Mammary epithelial cell (primary cell): ENCODE measurements at regions not wholly inside any gene's neighbourhood (a gene's known extent, or its start where the extent isn't known, plus 50 kb on each side); places are given as distances from the start of the nearest gene placed in this dataset.

Source experiments
- EZH2 ChIP-seq: IDR thresholded peaks from 2 replicates; pipeline ENCODE4 v1.6.1; 2012; ENCODE audit warnings: low read length, inconsistent platforms, borderline replicate concordance
- TF ChIP-seq, protein P1 (sequence below), 2 donors: IDR thresholded peaks in 1 of 2; conservative IDR thresholded peaks in 1 of 2; 2 replicates each; pipeline ENCODE4 v1.5.1; 2011 to 2012; ENCODE audit warnings: inconsistent platforms in 2 of 2, low read length in 2 of 2, mild to moderate bottlenecking in 2 of 2, control low read depth in 1 of 2, low read depth in 1 of 2; ENCODE audit not compliant: insufficient read depth in 1 of 2; ENCODE audit errors: extremely low read depth in 1 of 2

DNA sequence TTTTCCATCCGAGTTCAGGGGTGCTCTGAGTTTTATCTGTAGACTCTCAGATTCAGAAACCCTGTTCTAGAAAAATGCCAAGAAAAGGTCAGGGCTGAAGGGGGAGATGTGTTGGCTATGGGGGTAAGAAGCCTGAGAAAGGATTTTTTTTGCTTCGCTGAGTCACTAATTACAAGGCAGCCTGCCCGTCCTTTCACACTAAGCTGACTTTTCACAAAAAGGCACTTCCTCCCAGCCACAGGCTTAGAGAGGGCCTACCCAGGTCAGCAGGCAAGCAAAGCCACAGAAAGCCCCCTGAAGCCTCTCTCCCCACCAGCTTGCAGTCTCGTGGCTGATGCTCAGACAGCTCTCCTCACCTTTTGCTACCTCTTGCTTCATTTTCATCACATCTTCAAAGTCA is 192.6 kb upstream of the PRICKLE2 start:
- TF ChIP-seq, protein P1, sequence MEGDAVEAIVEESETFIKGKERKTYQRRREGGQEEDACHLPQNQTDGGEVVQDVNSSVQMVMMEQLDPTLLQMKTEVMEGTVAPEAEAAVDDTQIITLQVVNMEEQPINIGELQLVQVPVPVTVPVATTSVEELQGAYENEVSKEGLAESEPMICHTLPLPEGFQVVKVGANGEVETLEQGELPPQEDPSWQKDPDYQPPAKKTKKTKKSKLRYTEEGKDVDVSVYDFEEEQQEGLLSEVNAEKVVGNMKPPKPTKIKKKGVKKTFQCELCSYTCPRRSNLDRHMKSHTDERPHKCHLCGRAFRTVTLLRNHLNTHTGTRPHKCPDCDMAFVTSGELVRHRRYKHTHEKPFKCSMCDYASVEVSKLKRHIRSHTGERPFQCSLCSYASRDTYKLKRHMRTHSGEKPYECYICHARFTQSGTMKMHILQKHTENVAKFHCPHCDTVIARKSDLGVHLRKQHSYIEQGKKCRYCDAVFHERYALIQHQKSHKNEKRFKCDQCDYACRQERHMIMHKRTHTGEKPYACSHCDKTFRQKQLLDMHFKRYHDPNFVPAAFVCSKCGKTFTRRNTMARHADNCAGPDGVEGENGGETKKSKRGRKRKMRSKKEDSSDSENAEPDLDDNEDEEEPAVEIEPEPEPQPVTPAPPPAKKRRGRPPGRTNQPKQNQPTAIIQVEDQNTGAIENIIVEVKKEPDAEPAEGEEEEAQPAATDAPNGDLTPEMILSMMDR (conservative IDR thresholded peaks at IDR 0.05 in 1 of 2, IDR thresholded peaks at IDR 0.05 in 1 of 2; ENCODE audit: extremely low read depth in 1 of 2, insufficient read depth in 1 of 2, low read depth in 1 of 2, low read length in 2 of 2): no peak
- TF ChIP-seq EZH2: no peak
